ENCODE measurements at regions not wholly inside any gene's neighbourhood (a gene's known extent, or its start where the extent isn't known, plus 50 kb on each side); places are given as distances from the start of the nearest gene placed in this dataset.

DNA sequence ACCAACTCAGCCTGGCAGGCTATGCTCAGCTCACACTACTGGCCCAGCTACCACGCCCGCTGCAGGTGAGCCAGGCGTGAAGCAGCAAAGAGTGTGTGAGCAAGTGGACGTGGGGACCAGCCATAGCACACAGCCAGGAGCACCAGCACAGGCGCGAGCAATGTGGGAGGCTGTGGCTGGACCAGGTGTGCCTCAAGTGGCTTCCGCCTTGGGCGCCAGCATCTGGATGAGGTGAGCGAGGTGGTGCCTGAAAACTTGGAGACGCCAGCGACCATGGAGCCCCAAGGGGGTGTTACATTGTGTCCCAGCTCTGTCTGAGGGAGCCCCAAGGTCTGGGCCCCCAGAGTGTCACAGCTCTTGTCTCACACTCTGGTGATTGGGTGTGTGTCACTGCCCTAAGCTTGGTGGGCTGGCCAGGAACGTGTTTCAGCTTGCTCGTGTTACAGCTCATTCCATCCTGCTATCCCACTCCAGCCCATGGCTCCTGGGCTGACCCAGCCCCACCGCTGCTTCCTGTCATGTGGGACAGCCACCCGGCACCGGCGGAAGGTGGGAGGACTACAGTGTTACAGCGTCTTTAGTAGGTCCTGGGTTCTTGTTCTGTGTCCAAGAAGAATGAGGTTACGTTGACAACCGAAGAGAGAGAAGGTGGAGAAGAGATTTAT, 508.0 kb upstream of the MMS22L start:
- no peak for DNase-seq (ENCODE audit: low read depth in 3 of 3, low spot score in 2 of 3)

DNA sequence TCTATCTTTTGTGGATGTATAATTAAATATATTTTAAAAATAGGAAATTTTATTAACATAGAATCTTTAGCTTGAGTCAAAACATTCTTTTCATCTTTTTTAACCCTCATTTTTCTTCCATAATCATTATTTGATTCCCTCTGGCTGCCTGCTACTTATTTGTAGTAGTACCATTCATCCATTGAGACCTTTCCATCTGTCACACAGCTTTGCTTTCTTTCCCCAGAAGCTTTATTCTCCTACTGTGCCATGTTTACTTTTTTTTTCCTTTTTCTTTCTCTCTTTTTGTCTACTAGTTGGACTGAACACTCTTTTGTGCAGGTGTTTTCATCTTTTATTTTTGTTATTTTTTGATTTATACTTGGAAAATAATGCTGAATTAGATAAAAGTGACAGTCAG, 522.6 kb upstream of the MMS22L start:
- DNase-seq (ENCODE audit: low read depth in 3 of 3, low spot score in 2 of 3): no peak

GRCh38 chr6:97812940-97813339, 529.9 kb upstream of the MMS22L start:
- no peak for DNase-seq (ENCODE audit: low read depth in 3 of 3, low spot score in 2 of 3)

DNA sequence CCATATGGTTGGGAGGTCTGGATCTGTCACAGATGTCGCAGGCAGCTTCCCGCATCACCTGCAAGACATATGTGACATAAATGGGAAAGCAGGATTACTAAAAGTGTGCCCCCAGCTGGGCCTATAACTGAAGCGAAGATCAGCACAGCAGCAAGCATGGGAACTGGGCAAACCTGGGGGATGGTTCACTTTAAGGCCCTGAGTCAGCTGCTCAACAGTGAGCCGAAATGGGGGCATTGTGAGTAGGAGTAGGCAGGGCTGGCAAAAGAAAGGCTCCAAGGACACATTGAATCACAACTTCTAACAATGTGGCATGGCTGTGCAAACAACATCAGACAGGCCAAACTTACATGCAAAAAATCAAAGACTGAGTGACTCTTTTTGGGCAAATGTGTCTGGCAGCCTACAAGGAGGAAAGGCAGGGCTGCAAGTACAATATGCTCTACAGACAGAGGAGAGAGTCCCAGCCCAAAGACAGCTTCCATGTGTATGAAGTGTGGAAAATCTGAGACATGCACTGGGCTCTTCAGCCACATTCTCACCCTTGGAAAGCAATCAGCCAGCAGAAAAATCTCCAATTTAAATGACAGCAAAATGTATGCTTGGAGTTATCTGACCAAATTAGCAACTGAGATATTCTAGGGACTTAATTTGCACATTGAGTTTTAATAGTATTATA, 531.0 kb upstream of the MMS22L start:
- DNase-seq (ENCODE audit: low read depth in 3 of 3, low spot score in 2 of 3): no peak

GRCh38 chr6:97815301-97815812, 532.3 kb upstream of the MMS22L start:
- DNase-seq (ENCODE audit: low read depth in 3 of 3, low spot score in 2 of 3): no peak

GRCh38 chr6:97816526-97816925, 533.5 kb upstream of the MMS22L start:
- no peak for DNase-seq (ENCODE audit: low read depth in 3 of 3, low spot score in 2 of 3)

DNA sequence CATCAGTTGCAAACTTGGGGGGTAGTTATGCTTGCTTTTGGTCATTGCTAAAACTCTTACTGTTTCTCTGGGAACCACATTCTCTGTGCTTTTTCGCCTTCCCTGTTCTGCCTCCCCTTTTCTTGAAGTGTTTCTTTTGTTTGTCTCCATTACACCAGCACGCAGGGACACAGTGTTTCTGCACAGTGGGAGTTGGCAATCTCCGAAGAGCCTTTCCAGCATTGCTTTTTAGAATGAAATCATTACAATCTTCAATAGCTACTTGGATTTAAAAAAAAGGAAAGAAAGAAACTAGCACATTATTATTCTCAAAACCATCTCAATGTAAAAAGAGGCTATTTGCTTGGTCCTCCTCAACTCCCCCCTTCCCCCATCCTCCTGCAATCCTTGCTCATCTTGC, 536.7 kb upstream of the MMS22L start:
- DNase-seq (ENCODE audit: low read depth in 3 of 3, low spot score in 2 of 3): no peak

DNA sequence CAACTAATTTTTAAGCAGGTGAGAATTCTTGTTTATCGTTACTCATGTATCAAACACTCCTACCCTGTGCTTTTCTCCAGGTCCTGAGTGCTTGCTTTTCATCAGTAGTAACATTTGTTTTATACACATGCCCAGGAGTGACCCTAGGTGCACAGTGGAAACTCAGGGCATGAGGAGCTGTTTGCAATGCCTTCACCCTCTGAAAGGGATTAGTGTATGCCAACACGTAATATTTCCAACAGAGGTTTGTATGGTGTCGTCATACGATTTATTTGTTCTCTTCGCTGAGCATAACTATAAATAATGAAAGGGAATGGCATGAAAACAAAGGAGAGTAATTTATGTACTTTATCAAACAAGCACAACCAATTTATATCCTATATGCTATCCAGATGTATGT, 537.4 kb upstream of the MMS22L start:
- no peak for DNase-seq (ENCODE audit: low read depth in 3 of 3, low spot score in 2 of 3)

DNA sequence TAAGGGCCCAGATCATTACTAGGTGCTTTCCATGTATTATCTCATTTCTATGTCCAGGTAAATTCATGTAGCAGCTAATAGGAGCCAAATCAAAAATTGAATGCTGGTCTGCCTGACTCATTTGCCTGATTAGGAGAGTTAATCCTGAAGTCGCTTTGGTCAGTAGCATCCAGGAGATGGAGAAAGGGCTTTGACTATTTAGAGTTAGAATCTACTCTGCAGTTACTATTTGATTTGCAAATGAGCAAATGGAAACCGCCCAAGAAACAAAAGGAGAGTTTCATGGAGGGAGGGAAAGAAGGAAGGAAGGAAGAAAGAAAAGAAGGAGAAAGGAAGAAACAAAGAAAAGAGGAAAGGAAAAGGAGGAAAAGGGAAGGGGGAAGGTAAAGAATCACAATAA, 539.6 kb upstream of the MMS22L start:
- no peak for DNase-seq (ENCODE audit: low read depth in 3 of 3, low spot score in 2 of 3)

DNA sequence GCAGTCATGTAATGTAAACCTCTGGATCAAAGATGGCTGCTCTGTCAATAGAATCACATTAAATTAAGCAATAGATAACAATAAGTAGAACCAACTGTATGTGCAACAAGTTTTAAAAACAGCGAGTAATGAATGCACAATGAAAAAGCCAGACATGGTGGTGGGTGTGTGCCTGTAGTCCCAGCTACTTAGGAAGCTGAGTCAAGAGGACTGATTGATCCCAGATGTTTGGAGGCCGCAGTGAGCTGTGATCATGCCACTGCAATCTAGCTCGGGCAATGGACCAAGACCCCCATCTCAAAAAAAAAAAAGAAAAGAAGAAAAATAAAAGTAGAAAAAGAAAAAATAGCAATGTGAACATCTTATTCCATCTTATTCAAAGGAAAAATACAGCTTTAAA, 558.7 kb upstream of the MMS22L start:
- DNase-seq (ENCODE audit: low read depth in 3 of 3, low spot score in 2 of 3): no peak

DNA sequence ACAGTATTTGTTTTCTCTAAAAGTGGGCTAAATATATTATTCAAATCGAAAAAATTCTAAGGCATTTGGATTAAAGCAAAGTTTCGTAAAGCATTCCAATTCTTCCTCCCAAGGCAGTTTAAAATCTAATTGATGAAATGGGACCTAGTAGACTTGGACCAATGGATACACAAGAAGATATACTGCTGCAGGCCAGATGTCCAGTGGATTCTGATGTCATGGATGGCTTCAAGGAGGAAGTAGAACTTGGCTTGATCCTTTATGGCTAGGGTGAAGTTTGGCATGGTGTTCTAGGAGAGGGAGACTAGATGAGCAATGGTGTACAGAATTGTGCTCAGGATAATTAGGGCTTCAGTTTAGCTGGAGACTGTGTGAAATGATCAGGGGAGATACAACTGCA, 559.5 kb upstream of the MMS22L start:
- no peak for DNase-seq (ENCODE audit: low read depth in 3 of 3, low spot score in 2 of 3)

DNA sequence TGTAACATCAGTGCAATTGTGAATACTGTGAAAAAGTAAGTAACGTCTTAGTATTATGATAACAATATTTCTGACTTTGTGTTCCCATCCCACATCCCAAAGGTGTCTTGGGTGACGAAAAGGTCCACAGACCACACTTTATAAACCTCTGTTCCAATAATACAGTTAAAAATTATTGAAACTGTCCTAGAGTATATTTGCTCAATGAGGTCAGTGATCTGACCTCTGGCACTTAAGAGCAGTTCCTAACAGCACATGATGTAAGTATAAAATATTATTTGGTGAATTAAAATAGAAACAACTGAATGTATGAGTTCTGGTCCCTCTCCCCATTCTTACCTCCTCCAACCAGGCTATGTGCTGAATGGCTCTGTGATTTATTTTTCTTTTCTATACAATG, 566.4 kb upstream of the MMS22L start:
- DNase-seq (ENCODE audit: low read depth in 3 of 3, low spot score in 2 of 3): no peak

GRCh38 chr6:97850458-97851212, 567.6 kb upstream of the MMS22L start:
- no peak for DNase-seq (ENCODE audit: low read depth in 3 of 3, low spot score in 2 of 3)

DNA sequence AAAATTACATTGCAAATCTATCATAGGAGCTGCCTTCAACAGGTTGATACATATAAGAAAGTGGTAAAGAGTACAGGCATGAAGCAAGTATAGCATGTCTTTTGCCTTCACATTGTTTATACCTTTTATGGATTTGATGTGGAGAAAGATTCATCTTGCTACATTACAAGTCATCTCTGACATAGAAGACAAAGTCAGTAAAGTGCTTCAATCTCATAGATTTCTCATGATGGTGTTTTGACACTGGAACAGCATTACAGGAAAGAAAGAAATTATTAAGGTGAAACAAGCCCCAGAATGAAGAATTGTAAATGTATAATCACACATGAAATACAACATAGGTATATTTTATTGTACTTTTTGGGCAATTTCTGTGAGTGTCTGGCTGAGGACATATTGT, 580.7 kb upstream of the MMS22L start:
- DNase-seq (ENCODE audit: low read depth in 3 of 3, low spot score in 2 of 3): no peak

GRCh38 chr6:97864366-97864765, 581.4 kb upstream of the MMS22L start:
- DNase-seq (ENCODE audit: low read depth in 3 of 3, low spot score in 2 of 3): no peak

DNA sequence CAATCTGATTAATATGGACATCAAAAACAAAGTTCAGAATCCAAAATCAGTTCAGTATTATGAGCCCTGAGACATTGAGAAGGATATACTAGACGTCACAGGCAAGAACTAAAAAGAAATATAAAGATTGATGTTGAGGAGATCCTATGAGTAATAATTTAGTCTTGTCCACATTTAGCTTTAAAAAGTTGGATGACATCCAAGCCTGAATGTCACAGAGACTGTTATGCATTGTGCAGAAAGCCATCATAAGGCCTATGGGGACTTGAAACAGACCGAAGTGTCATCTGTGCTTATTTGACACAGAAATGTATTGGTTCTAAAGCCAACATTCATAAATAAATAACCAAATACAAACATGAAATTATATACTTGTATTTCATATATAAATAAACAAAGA, 581.8 kb upstream of the MMS22L start:
- DNase-seq (ENCODE audit: low read depth in 3 of 3, low spot score in 2 of 3): no peak

- no peak for DNase-seq (ENCODE audit: low read depth in 3 of 3, low spot score in 2 of 3)
Observed at GRCh38 chr6:97865612-97866011, 582.6 kb upstream of the MMS22L start.

GRCh38 chr6:97866616-97867015, 583.6 kb upstream of the MMS22L start:
- DNase-seq (ENCODE audit: low read depth in 3 of 3, low spot score in 2 of 3): no peak

DNA sequence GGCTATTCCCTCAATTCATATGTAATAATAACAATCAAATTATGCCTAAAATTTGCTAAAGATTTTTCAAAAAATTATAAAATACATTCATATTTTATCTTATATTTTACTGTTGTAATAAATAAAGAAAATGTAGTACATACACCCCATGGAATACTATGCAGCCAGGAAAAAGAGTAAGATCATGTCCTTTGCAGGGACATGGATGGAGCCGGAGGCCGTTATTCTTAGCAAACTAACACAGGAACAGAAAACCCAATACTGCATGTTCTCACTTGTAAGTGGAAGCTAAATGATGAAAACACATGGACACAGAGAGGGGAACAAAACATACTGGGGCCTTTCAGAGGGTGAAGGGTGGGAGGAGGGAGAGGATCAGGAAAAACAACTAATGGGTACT, 584.2 kb upstream of the MMS22L start:
- DNase-seq (ENCODE audit: low read depth in 3 of 3, low spot score in 2 of 3): no peak

- no peak for DNase-seq (ENCODE audit: low read depth in 3 of 3, low spot score in 2 of 3)
Observed at GRCh38 chr6:97870273-97870672, 587.3 kb upstream of the MMS22L start.

DNA sequence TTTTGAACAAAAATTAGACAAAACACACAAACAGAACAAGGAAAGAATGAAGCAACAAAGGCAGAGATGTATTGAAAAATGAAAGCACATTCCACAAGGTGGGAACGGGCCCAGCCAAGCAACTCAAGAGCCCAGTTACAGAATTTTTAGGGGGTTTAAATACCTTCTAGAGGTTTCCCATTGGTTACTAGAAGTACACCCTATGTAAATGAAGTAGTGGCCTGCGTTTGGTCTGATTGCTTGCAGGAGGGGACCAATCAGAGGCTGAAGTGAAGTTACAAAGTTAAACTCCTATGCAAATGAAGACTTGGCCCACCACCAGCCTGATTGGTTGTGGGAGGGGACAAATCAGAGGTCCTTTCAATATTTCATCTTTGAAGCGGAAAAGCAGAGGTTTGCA, 593.7 kb upstream of the MMS22L start:
- no peak for DNase-seq (ENCODE audit: low read depth in 3 of 3, low spot score in 2 of 3)

GRCh38 chr6:97882755-97883154, 599.7 kb upstream of the MMS22L start:
- no peak for DNase-seq (ENCODE audit: low read depth in 3 of 3, low spot score in 2 of 3)
